ENCODE measurements at regions not wholly inside any gene's neighbourhood (a gene's known extent, or its start where the extent isn't known, plus 50 kb on each side); places are given as distances from the start of the nearest gene placed in this dataset.
"Not testable (repeated sequence)": the region's sequence is repeated elsewhere in the genome, so short reads cannot be mapped to it uniquely, and the experiment has no call there.

- not testable (repeated sequence) for TF ChIP-seq RFX5 (IDR thresholded peaks at IDR 0.05; ENCODE audit: low read depth, low read length); ELK1 (IDR thresholded peaks at IDR 0.05; ENCODE audit: borderline replicate concordance, low read depth, low read length); POLR2A (IDR thresholded peaks at IDR 0.05; ENCODE audit: low read depth, low read length); BHLHE40 (IDR thresholded peaks at IDR 0.05; ENCODE audit: low read depth, low read length); MAZ (IDR thresholded peaks at IDR 0.05; ENCODE audit: borderline replicate concordance, low read depth, low read length); MXI1 (IDR thresholded peaks at IDR 0.05; ENCODE audit: borderline replicate concordance, low read depth, low read length); RCOR1 (IDR thresholded peaks at IDR 0.05; ENCODE audit: insufficient replicate concordance, low read length); RAD21 (IDR thresholded peaks at IDR 0.05; ENCODE audit: low read length); FOS (IDR thresholded peaks at IDR 0.05; ENCODE audit: low read depth, low read length); MAFK (IDR thresholded peaks at IDR 0.05; ENCODE audit: low read depth, low read length); NFE2L2 (IDR thresholded peaks at IDR 0.05; ENCODE audit: low read depth, low read length); CHD1 (IDR thresholded peaks at IDR 0.05; ENCODE audit: low read depth, low read length)
- TF ChIP-seq, protein P1, sequence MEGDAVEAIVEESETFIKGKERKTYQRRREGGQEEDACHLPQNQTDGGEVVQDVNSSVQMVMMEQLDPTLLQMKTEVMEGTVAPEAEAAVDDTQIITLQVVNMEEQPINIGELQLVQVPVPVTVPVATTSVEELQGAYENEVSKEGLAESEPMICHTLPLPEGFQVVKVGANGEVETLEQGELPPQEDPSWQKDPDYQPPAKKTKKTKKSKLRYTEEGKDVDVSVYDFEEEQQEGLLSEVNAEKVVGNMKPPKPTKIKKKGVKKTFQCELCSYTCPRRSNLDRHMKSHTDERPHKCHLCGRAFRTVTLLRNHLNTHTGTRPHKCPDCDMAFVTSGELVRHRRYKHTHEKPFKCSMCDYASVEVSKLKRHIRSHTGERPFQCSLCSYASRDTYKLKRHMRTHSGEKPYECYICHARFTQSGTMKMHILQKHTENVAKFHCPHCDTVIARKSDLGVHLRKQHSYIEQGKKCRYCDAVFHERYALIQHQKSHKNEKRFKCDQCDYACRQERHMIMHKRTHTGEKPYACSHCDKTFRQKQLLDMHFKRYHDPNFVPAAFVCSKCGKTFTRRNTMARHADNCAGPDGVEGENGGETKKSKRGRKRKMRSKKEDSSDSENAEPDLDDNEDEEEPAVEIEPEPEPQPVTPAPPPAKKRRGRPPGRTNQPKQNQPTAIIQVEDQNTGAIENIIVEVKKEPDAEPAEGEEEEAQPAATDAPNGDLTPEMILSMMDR (conservative IDR thresholded peaks at IDR 0.05; ENCODE audit: low read depth, low read length), result not testable (repeated sequence)
- TF ChIP-seq, protein P2, sequence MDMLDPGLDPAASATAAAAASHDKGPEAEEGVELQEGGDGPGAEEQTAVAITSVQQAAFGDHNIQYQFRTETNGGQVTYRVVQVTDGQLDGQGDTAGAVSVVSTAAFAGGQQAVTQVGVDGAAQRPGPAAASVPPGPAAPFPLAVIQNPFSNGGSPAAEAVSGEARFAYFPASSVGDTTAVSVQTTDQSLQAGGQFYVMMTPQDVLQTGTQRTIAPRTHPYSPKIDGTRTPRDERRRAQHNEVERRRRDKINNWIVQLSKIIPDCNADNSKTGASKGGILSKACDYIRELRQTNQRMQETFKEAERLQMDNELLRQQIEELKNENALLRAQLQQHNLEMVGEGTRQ (IDR thresholded peaks at IDR 0.05; ENCODE audit: low read depth, low read length), result not testable (repeated sequence)
Measured at GRCh38 chr12:131229079-131229425, 275.3 kb downstream of the ADGRD1 start.

All from IMR-90 (cell line).